Effector memory CD8-positive, alpha-beta T cell (primary cell): ENCODE measurements at regions not wholly inside any gene's neighbourhood (a gene's known extent, or its start where the extent isn't known, plus 50 kb on each side); places are given as distances from the start of the nearest gene placed in this dataset.

Experiments
- ATAC-seq: fragments of 150-1000 bp; cut with Tn5 transposase; replicated peaks from 2 replicates; pipeline ENCODE4 v1.10.0; 2021; ENCODE audit warnings: mild to moderate bottlenecking, moderate library complexity
- DNase-seq, 3 experiments: peaks; one replicate each; pipeline ENCODE4 v3.0.0; 2021
- H3K27ac Mint-ChIP-seq, 2 donors: one replicate each; pipeline ENCODE4 v1.8.0; 2022; ENCODE audit warnings: mild to moderate bottlenecking in 2 of 2, mixed read lengths in 2 of 2, moderate library complexity in 2 of 2
- H3K27me3 Mint-ChIP-seq, 2 donors: one replicate each; pipeline ENCODE4 v1.8.0; 2022; ENCODE audit warnings: mixed read lengths in 2 of 2
- H3K36me3 Mint-ChIP-seq: one replicate; pipeline ENCODE4 v1.8.0; 2022; ENCODE audit warnings: mild to moderate bottlenecking, moderate library complexity, mixed read lengths; ENCODE audit not compliant: insufficient read depth
- H3K4me1 Mint-ChIP-seq, 2 donors: one replicate each; pipeline ENCODE4 v1.8.0; 2022; ENCODE audit warnings: low read depth in 2 of 2, mixed read lengths in 2 of 2
- H3K4me3 Mint-ChIP-seq, 2 donors: one replicate each; pipeline ENCODE4 v1.8.0; 2022; ENCODE audit warnings: mild to moderate bottlenecking in 2 of 2, mixed read lengths in 2 of 2, moderate library complexity in 2 of 2
- H3K9me3 Mint-ChIP-seq, 2 donors: one replicate each; pipeline ENCODE4 v1.8.0; 2022; ENCODE audit warnings: mixed read lengths in 2 of 2

- H3K27ac Mint-ChIP-seq: no peak overlapping the region
- ATAC-seq (no peak), DNase-seq (no peak)
- H3K9me3 Mint-ChIP-seq: peaks cover 0 to 8% of the 10 kb centered on the region in 2 donors
- no peaks in the 10 kb centered on the region for H3K4me1 Mint-ChIP-seq
- H3K36me3 Mint-ChIP-seq: no peaks in the 10 kb centered on the region
- no peaks in the 10 kb centered on the region for H3K27me3 Mint-ChIP-seq
- H3K4me3 Mint-ChIP-seq: no peak overlapping the region
These were observed 201.5 kb upstream of the PITX2 start for GRCh38 chr4:110824344-110824743.

- no peak for DNase-seq
- no peak for ATAC-seq
- Mint-ChIP-seq H3K27me3 (no peaks in the 10 kb centered on the region), H3K27ac (no peak overlapping the region), H3K4me3 (no peak overlapping the region), H3K36me3 (no peaks in the 10 kb centered on the region), H3K4me1 (no peaks in the 10 kb centered on the region), H3K9me3 (peaks cover 0 to 8% of the 10 kb centered on the region in 2 donors)
These were observed 203.8 kb upstream of the PITX2 start for GRCh38 chr4:110826656-110827055.

GRCh38 chr4:110830461-110830860 is 207.6 kb upstream of the PITX2 start:
- no peaks in the 10 kb centered on the region for H3K36me3 Mint-ChIP-seq
- ATAC-seq (no peak), DNase-seq (no peak)
- no peaks in the 10 kb centered on the region for H3K27me3 Mint-ChIP-seq
- peaks cover 0 to 6% of the 10 kb centered on the region in 2 donors for H3K9me3 Mint-ChIP-seq
- H3K4me3 Mint-ChIP-seq: no peak overlapping the region
- H3K27ac Mint-ChIP-seq: no peak overlapping the region
- H3K4me1 Mint-ChIP-seq: no peaks in the 10 kb centered on the region

GRCh38 chr4:110837896-110838450 is 215.1 kb upstream of the PITX2 start:
- DNase-seq (no peak), ATAC-seq (no peak)
- Mint-ChIP-seq H3K27ac (no peak overlapping the region), H3K27me3 (no peaks in the 10 kb centered on the region), H3K36me3 (no peaks in the 10 kb centered on the region), H3K9me3 (peaks cover 0 to 2% of the 10 kb centered on the region in 2 donors), H3K4me1 (no peaks in the 10 kb centered on the region), H3K4me3 (no peak overlapping the region)

- no peaks in the 10 kb centered on the region for H3K27me3 Mint-ChIP-seq
- peaks cover 0 to 2% of the 10 kb centered on the region in 2 donors for H3K9me3 Mint-ChIP-seq
- no peak for ATAC-seq
These were observed 217.4 kb upstream of the PITX2 start for GRCh38 chr4:110840221-110840654.

GRCh38 chr4:110848787-110849186 is 225.9 kb upstream of the PITX2 start:
- no peak overlapping the region for H3K4me3 Mint-ChIP-seq
- H3K27me3 Mint-ChIP-seq: no peaks in the 10 kb centered on the region
- H3K36me3 Mint-ChIP-seq: no peaks in the 10 kb centered on the region
- ATAC-seq (no peak), DNase-seq (no peak)
- no peaks in the 10 kb centered on the region for H3K4me1 Mint-ChIP-seq
- no peak overlapping the region for H3K27ac Mint-ChIP-seq
- no peaks in the 10 kb centered on the region for H3K9me3 Mint-ChIP-seq

More at GRCh38 chr4:110840221-110840654, 217.4 kb upstream of the PITX2 start:
- Mint-ChIP-seq H3K36me3 (no peaks in the 10 kb centered on the region), H3K27ac (no peak overlapping the region), H3K4me3 (no peak overlapping the region), H3K4me1 (no peaks in the 10 kb centered on the region)
- no peak for DNase-seq

- Mint-ChIP-seq H3K4me3 (no peak overlapping the region), H3K36me3 (no peaks in the 10 kb centered on the region), H3K9me3 (no peaks in the 10 kb centered on the region), H3K27ac (no peak overlapping the region), H3K4me1 (no peaks in the 10 kb centered on the region), H3K27me3 (no peaks in the 10 kb centered on the region)
- ATAC-seq (no peak), DNase-seq (no peak)
These were observed 226.6 kb upstream of the PITX2 start for GRCh38 chr4:110849461-110849860.

- no peak for DNase-seq
- H3K9me3 Mint-ChIP-seq: no peaks in the 10 kb centered on the region
- H3K4me1 Mint-ChIP-seq: no peaks in the 10 kb centered on the region
- no peak for ATAC-seq
- H3K36me3 Mint-ChIP-seq: no peaks in the 10 kb centered on the region
- no peak overlapping the region for H3K4me3 Mint-ChIP-seq
- H3K27me3 Mint-ChIP-seq: no peaks in the 10 kb centered on the region
- H3K27ac Mint-ChIP-seq: no peak overlapping the region
These were observed 227.9 kb upstream of the PITX2 start for GRCh38 chr4:110850461-110851442.

GRCh38 chr4:110851989-110852388 is 229.1 kb upstream of the PITX2 start:
- H3K4me1 Mint-ChIP-seq: no peaks in the 10 kb centered on the region
- no peak overlapping the region for H3K27ac Mint-ChIP-seq
- H3K9me3 Mint-ChIP-seq: peaks cover 0 to 1% of the 10 kb centered on the region in 2 donors
- H3K36me3 Mint-ChIP-seq: no peaks in the 10 kb centered on the region
- H3K27me3 Mint-ChIP-seq: no peaks in the 10 kb centered on the region
- ATAC-seq (no peak), DNase-seq (no peak)
- no peak overlapping the region for H3K4me3 Mint-ChIP-seq

- Mint-ChIP-seq H3K27ac (no peak overlapping the region), H3K36me3 (no peaks in the 10 kb centered on the region), H3K4me1 (no peaks in the 10 kb centered on the region), H3K27me3 (no peaks in the 10 kb centered on the region), H3K9me3 (peaks cover 0 to 1% of the 10 kb centered on the region in 2 donors), H3K4me3 (no peak overlapping the region)
- ATAC-seq (no peak), DNase-seq (no peak)
These were observed 229.9 kb upstream of the PITX2 start for GRCh38 chr4:110852793-110853192.

GRCh38 chr4:110853242-110853641 is 230.4 kb upstream of the PITX2 start:
- H3K9me3 Mint-ChIP-seq: peaks cover 0 to 1% of the 10 kb centered on the region in 2 donors
- no peak overlapping the region for H3K4me3 Mint-ChIP-seq
- H3K27ac Mint-ChIP-seq: no peak overlapping the region
- H3K27me3 Mint-ChIP-seq: no peaks in the 10 kb centered on the region
- H3K4me1 Mint-ChIP-seq: no peaks in the 10 kb centered on the region
- ATAC-seq: no peak
- no peak for DNase-seq
- H3K36me3 Mint-ChIP-seq: no peaks in the 10 kb centered on the region

- Mint-ChIP-seq H3K9me3 (peaks cover 0 to 1% of the 10 kb centered on the region in 2 donors), H3K36me3 (no peaks in the 10 kb centered on the region), H3K4me1 (no peaks in the 10 kb centered on the region), H3K27me3 (no peaks in the 10 kb centered on the region), H3K4me3 (no peak overlapping the region), H3K27ac (no peak overlapping the region)
- no peak for DNase-seq
- ATAC-seq: no peak
These were observed 231.3 kb upstream of the PITX2 start for GRCh38 chr4:110854021-110854678.

GRCh38 chr4:110860125-110860524 is 237.2 kb upstream of the PITX2 start:
- H3K9me3 Mint-ChIP-seq: peaks cover 0 to 1% of the 10 kb centered on the region in 2 donors
- H3K27me3 Mint-ChIP-seq: no peaks in the 10 kb centered on the region
- H3K4me1 Mint-ChIP-seq: no peaks in the 10 kb centered on the region
- no peak overlapping the region for H3K4me3 Mint-ChIP-seq
- H3K27ac Mint-ChIP-seq: no peak overlapping the region
- ATAC-seq: no peak
- DNase-seq: no peak
- no peaks in the 10 kb centered on the region for H3K36me3 Mint-ChIP-seq
